ENCODE measurements at regions not wholly inside any gene's neighbourhood (a gene's known extent, or its start where the extent isn't known, plus 50 kb on each side); places are given as distances from the start of the nearest gene placed in this dataset.
"Not testable (repeated sequence)": the region's sequence is repeated elsewhere in the genome, so short reads cannot be mapped to it uniquely, and the experiment has no call there.

GRCh38 chr5:158602981-158603380, 496.7 kb downstream of the EBF1 start:
- no peak for DNase-seq

DNA sequence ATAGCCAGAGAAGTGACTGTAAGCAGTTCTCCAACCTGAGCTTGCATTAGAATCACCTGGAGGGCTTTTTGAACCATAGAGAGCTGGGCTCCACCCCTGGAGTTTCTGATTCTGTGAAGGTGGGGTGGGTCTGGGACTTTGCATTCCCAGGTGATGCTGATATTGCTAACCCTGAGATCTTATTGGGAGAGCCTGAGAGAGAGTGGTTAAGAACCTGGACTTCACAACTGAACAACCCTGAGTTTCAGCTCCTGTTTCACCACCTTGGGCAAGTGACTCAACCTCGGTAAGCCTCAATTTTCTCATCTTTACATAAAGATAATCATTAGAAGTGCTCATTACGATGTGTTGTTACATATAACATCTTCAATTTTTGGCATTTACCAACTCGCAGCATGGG, 498.6 kb downstream of the EBF1 start:
- DNase-seq, result no peak

DNA sequence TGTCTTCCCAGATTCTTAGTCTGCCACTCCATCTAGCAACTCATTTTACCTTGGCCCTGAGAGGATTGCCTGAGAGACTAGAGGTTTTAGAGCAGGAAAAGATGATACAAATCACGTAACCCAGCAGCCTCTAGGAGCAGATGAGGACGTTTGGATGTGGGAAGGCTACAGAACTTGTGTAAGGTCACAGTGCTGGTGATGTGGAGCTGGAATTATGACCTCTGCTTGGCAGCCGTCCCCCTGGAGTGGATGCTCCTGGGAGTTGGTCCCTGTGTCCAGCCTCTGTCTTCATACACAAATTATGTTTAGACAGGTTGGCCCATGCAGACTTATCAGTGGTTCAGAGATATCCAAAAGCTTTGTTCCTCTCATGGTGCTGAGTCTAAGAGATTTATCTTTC, 499.0 kb downstream of the EBF1 start:
- no peak for DNase-seq

- peak; percentile 27 for DNase-seq
These were observed 500.6 kb downstream of the EBF1 start for GRCh38 chr5:158599157-158599556.

DNA sequence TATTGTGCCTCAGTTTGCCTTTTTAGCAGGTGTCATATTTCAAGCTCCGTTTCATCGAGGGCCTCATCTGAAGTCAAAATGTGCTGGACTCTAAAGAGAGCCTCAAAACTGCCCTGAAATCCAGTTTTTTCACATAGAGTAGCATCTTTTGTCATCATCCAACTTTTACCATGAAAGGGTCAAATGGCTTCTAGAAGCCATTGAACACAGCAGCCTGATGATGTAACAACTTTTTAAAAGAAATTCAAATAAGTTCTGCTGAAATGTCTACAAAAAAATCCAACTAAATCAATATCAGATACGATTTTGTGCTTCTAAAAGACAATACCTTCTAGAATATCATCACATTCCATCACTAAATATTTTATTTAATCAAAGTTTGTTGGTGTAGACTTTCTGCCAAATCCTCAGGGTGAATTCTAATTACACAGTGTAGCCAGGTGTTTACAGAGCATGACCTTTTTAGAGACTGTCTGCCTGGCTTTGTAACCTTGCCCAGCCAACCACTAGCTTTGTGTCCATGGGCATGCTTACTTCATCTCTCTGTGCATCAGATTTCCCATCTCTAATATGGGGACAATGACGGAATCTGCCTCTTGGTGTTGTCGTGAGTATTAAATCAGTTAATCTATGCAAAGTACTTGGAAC, 505.0 kb downstream of the EBF1 start:
- DNase-seq, result no peak

- no peak for DNase-seq
These were observed 505.8 kb downstream of the EBF1 start for GRCh38 chr5:158593925-158594324.

DNA sequence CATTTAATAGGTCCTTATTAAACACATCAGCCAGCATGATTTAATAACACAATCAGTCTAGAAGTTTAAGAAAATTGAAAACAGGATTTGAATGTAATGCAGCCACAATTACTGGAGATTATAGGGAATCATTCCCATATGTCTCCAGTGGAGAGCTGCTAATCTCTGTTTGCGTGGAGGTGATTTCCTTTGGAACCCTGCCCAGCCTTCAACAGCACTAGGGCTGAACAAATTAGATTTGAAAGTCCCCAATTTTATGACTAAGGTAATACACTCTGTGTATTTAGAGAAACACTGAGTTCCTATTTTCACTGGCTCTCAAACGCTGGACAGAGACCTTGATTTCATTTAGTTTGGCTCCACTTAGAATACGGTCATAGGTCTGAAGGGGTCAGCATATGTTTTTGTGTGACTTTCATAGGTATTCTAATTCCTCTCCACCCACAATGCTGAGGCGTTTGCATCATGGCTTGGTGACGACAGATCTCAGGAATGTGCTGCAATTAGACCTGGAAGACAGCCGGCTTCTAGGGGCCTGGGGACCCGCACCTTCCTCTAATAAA, 508.3 kb downstream of the EBF1 start:
- peak; percentile 19 for DNase-seq

GRCh38 chr5:158590746-158591300, 508.9 kb downstream of the EBF1 start:
- no peak for DNase-seq

- no peak for DNase-seq
These were observed 509.8 kb downstream of the EBF1 start for GRCh38 chr5:158589939-158590338.

GRCh38 chr5:158588617-158589016, 511.1 kb downstream of the EBF1 start:
- no peak for DNase-seq

GRCh38 chr5:158586054-158586453, 513.7 kb downstream of the EBF1 start:
- DNase-seq, result no peak

GRCh38 chr5:158582669-158583068, 517.0 kb downstream of the EBF1 start:
- DNase-seq, result not testable (repeated sequence)

DNA sequence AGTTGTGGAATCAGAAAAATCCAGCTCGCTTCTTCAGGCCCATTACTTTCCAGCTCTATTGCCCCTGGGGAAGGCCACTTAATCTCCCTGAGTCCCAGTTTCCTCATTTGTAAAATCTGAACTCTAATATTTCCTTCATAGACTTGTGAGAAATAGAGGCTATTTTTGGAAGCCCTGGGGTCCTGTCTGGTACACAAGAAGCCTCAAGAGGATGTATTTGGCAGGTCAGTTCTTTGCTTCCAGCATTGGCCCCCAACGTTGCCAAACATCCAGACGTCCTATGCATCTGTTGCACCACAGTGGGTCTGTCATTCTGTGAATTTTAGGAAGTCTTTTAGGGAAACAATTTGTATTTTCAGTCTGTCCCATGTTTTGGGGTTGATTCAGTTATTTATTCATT, 525.9 kb downstream of the EBF1 start:
- no peak for DNase-seq

DNA sequence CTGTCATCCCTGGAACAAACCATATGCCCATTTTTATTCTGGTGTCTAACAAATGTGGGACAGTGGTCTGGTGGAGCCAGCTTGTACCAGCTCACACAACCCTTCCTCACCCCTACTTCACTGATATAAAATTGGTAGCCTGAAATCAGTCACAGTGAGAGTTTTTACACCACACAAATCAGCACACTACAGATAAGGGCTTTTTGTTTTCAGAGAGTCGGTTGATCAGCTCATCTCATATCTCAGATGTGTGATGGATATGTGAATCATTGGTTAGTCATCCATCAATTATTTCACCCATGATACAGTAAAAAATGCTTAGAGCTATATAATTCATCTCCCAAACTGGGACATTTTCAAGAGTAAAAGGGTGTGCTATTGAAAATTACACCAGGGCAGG, 529.2 kb downstream of the EBF1 start:
- DNase-seq, result no peak

DNA sequence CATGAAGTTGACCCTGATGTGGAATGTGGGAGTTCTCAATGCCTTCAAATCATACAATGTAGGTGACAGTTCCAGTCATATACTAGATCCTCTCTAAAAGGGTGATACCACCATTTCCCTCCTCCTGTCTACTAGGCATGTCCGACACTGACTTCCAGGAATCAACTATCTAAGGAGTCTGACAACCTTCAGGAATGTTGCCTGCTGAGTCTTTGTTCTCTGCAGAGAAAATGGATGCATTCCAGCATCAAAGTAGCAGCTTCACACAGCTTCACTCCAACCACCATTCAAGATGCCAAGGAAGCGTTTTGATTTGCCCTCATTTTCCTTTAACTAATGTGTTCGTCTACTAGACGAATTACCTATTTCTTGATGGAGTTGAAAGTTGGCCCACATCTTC, 530.2 kb downstream of the EBF1 start:
- no peak for DNase-seq

DNA sequence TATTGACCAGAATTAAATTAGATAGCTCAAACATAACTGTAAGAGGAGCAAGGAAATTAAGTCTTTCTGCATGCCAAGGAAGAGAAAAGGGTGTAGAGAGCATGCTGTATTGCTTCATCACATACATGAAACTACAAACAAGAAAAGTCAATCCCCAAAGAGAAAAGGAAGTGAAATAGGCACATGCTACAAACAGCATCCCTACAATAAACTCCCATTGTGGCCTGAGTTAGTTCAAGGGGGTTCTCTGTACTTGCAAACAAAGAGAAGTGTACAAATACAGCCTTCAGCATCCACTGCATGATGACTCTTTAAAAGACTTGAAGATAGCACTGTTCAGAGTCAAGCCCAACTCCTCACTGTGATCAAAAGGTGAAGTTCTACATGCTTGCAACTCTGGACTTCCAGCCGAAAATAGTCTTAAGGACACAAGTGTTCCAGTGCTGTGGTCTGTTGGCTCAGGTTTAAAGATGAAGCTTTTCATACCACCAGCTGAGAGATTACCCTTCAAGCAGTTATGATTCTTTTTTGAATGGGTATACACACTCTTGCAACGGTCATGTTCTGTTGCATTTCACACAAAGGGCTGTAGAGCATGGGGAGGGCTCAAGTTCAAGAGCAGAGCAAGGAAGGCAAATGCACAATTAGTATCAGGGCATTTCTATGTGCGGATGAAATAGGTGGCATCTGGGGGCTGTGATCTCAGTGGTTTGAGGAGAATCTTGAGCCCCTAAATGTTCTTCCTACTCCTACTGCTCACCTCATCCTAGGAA, 534.5 kb downstream of the EBF1 start:
- DNase-seq, result no peak

GRCh38 chr5:158563760-158564390, 535.8 kb downstream of the EBF1 start:
- DNase-seq, result no peak

- DNase-seq, result no peak
These were observed 538.0 kb downstream of the EBF1 start for GRCh38 chr5:158561562-158562190.

DNA sequence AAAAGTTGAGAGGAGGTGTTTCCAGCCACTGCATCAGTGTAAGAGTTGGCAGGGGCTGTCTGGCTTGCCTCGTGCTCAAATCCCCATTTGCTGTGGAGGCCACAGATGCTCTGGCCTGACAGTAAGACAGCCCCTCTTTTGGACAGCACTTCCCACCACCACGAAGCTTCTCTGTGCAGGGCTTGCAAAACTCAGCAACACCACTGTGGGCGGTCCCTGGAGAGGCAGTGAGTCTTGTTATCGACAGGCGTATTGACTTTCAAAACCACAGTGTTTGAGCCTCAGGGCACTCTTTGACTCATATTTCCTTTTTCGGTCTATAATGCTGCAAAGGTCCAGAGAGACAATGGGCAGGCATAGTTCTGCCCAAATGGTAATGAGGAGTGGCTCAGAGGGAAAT, 539.5 kb downstream of the EBF1 start:
- no peak for DNase-seq

- no peak for DNase-seq
These were observed 540.1 kb downstream of the EBF1 start for GRCh38 chr5:158559643-158560042.

DNA sequence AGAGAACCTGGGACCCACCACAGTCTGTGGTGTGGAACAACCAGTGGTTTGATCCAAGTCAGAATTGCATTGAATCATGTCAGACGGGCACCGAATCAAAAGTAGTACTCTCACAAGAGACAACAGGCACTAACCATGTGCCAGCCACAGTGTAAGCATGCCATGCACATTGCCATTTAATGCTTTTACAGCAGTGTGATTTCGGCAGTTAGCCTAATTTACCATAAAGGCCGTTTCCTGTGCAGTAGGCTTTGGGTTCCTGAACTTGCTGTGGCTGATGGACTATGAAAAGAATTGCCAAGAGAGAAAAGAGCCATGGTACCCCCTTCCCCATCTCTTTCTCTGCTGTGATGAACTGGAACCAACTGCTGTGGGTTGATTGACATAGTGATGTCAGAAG, 540.6 kb downstream of the EBF1 start:
- no peak for DNase-seq

- no peak for DNase-seq
These were observed 545.8 kb downstream of the EBF1 start for GRCh38 chr5:158553962-158554336.

All from NCI-H2171 treated with DMSO at 0.1 percent for 48 hours (cell line).